ENCODE measurements at regions not wholly inside any gene's neighbourhood (a gene's known extent, or its start where the extent isn't known, plus 50 kb on each side); places are given as distances from the start of the nearest gene placed in this dataset.

- TF ChIP-seq CTCF (conservative IDR thresholded peaks at IDR 0.05) (no peak), ZFX (IDR thresholded peaks at IDR 0.05) (no peak)
Measured at GRCh38 chr5:39902626-39903025, 477.8 kb upstream of the DAB2 start.
